Upper lobe of right lung (tissue), 1 donor: ENCODE measurements at regions not wholly inside any gene's neighbourhood (a gene's known extent, or its start where the extent isn't known, plus 50 kb on each side); places are given as distances from the start of the nearest gene placed in this dataset.

ENCODE experiments used
- ATAC-seq: fragments of 200-7000 bp; cut with Tn5 transposase; one replicate; pipeline ENCODE4 v1.9.1; 2020; ENCODE audit warnings: mild to moderate bottlenecking, moderate library complexity
- DNase-seq: peaks from one replicate; pipeline ENCODE4 v3.0.0-alpha.2; 2020
- H3K27ac ChIP-seq: fragments of 200-600 bp; one replicate; pipeline ENCODE4 v1.8.0; 2022
- H3K27me3 ChIP-seq: fragments of 200-600 bp; one replicate; pipeline ENCODE4 v1.8.0; 2022; ENCODE audit warnings: mild to moderate bottlenecking
- H3K36me3 ChIP-seq: fragments of 200-600 bp; one replicate; pipeline ENCODE4 v1.8.0; 2022
- H3K4me1 ChIP-seq: fragments of 200-600 bp; one replicate; pipeline ENCODE4 v1.8.0; 2022
- H3K4me3 ChIP-seq: fragments of 200-600 bp; one replicate; pipeline ENCODE4 v1.8.0; 2022; ENCODE audit warnings: mild to moderate bottlenecking
- H3K9me3 ChIP-seq: fragments of 200-600 bp; one replicate; pipeline ENCODE4 v1.8.0; 2022
- CTCF ChIP-seq: fragments of 200-600 bp; IDR thresholded peaks from one replicate; pipeline ENCODE4 v1.8.0; 2022; ENCODE audit warnings: antibody characterized with exemption
- intact Hi-C: fragments of 100-400 bp; cut with DNase I; formaldehyde crosslinking; loops from one replicate; pipeline ENCODE4 v1.11.0; 2022
- donor health status: DM: no; HTN: yes; CAD: no; lungs with severe emphysema.

GRCh38 chr2:144268036-144268678, 251.8 kb downstream of the ZEB2 start:
- intact Hi-C loops: no loop called here
- Histone ChIP-seq H3K4me3 (no peak overlapping the region), H3K9me3 (no peaks in the 10 kb centered on the region), H3K27me3 (no peaks in the 10 kb centered on the region), H3K36me3 (no peaks in the 10 kb centered on the region), H3K27ac (no peak overlapping the region), H3K4me1 (peaks cover 6% of the 10 kb centered on the region)
- ATAC-seq (no peak), DNase-seq (no peak)
- no peak for TF ChIP-seq CTCF

GRCh38 chr2:144267239-144267638, 252.7 kb downstream of the ZEB2 start:
- H3K9me3 ChIP-seq: no peaks in the 10 kb centered on the region
- H3K27me3 ChIP-seq: no peaks in the 10 kb centered on the region
- DNase-seq: no peak
- ATAC-seq: no peak
- H3K27ac ChIP-seq: no peak overlapping the region
- no peak overlapping the region for H3K4me3 ChIP-seq
- intact Hi-C loops: no loop called here
- H3K36me3 ChIP-seq: no peaks in the 10 kb centered on the region
- H3K4me1 ChIP-seq: peaks cover 6% of the 10 kb centered on the region
- no peak for TF ChIP-seq CTCF

- Histone ChIP-seq H3K4me1 (peaks cover under 1% of the 10 kb centered on the region), H3K27me3 (no peaks in the 10 kb centered on the region), H3K27ac (no peak overlapping the region), H3K36me3 (no peaks in the 10 kb centered on the region), H3K4me3 (no peak overlapping the region), H3K9me3 (no peaks in the 10 kb centered on the region)
- DNase-seq (no peak), ATAC-seq (no peak)
- no peak for TF ChIP-seq CTCF
- intact Hi-C loops: no loop called here
Measured at GRCh38 chr2:144265654-144266053, 254.3 kb downstream of the ZEB2 start.

- DNase-seq: no peak
- ATAC-seq: no peak
- TF ChIP-seq CTCF: no peak
- H3K27ac ChIP-seq: no peak overlapping the region
- no peak overlapping the region for H3K4me3 ChIP-seq
- no peaks in the 10 kb centered on the region for H3K9me3 ChIP-seq
- H3K27me3 ChIP-seq: no peaks in the 10 kb centered on the region
- intact Hi-C loops: no loop called here
- H3K4me1 ChIP-seq: no peaks in the 10 kb centered on the region
- H3K36me3 ChIP-seq: no peaks in the 10 kb centered on the region
Measured at GRCh38 chr2:144261966-144262365, 258.0 kb downstream of the ZEB2 start.

- ATAC-seq (no peak), DNase-seq (no peak)
- intact Hi-C loops: no loop called here
- Histone ChIP-seq H3K4me3 (no peak overlapping the region), H3K27ac (no peak overlapping the region), H3K27me3 (no peaks in the 10 kb centered on the region), H3K9me3 (no peaks in the 10 kb centered on the region), H3K4me1 (peaks cover 4% of the 10 kb centered on the region), H3K36me3 (no peaks in the 10 kb centered on the region)
- TF ChIP-seq CTCF: no peak
Measured at GRCh38 chr2:144261336-144261735, 258.6 kb downstream of the ZEB2 start.

GRCh38 chr2:144259332-144259731, 260.6 kb downstream of the ZEB2 start:
- no peak overlapping the region for H3K4me3 ChIP-seq
- TF ChIP-seq CTCF: no peak
- no peaks in the 10 kb centered on the region for H3K27me3 ChIP-seq
- DNase-seq (no peak), ATAC-seq (no peak)
- intact Hi-C loops: no loop called here
- H3K36me3 ChIP-seq: no peaks in the 10 kb centered on the region
- peaks cover 7% of the 10 kb centered on the region for H3K4me1 ChIP-seq
- H3K27ac ChIP-seq: no peak overlapping the region
- no peaks in the 10 kb centered on the region for H3K9me3 ChIP-seq
